ENCODE measurements at regions not wholly inside any gene's neighbourhood (a gene's known extent, or its start where the extent isn't known, plus 50 kb on each side); places are given as distances from the start of the nearest gene placed in this dataset.
A peak's percentile ranks its signal among the peaks of the same experiment; 100 is the strongest.

GRCh38 chr10:3906511-3907111 lies 121.6 kb upstream of the KLF6 start:
- TF ChIP-seq CTCF (IDR thresholded peaks at IDR 0.05; ENCODE audit: borderline replicate concordance, extremely low read depth, low read length, poor library complexity, severe bottlenecking) = no peak
- no peak for TF ChIP-seq EZH2 (IDR thresholded peaks at IDR 0.05; ENCODE audit: borderline replicate concordance, low read depth, low read length, severe bottlenecking)
- H4K20me1 ChIP-seq (ENCODE audit: insufficient read depth, low read length) = no peaks in the 10 kb centered on the region
- DNase-seq = no peak
- no peak overlapping the region for H2AFZ ChIP-seq (ENCODE audit: low read depth, low read length)
- H3K9me3 ChIP-seq (ENCODE audit: insufficient read depth, low read length, severe bottlenecking) = no peaks in the 10 kb centered on the region
- H3K36me3 ChIP-seq (ENCODE audit: insufficient read depth, low read length) = no peaks in the 10 kb centered on the region
- H3K27ac ChIP-seq (ENCODE audit: low read length) = no peak overlapping the region
- no peak overlapping the region for H3K9ac ChIP-seq (ENCODE audit: low read depth, low read length)
- ATAC-seq (ENCODE audit: insufficient read depth, low read depth) = no peak
- no peaks in the 10 kb centered on the region for H3K4me1 ChIP-seq (ENCODE audit: insufficient read depth, low read length)
- H3K4me3 ChIP-seq (ENCODE audit: low read depth in 1 of 2, low read length in 2 of 2) = no peak overlapping the region
- H3K79me2 ChIP-seq (ENCODE audit: insufficient read depth, low read length) = no peaks in the 10 kb centered on the region
- no peak overlapping the region for H3K4me2 ChIP-seq (ENCODE audit: insufficient read depth, low read length)
- no peaks in the 10 kb centered on the region for H3K27me3 ChIP-seq (ENCODE audit: insufficient read depth, low read length, poor library complexity)

DNA sequence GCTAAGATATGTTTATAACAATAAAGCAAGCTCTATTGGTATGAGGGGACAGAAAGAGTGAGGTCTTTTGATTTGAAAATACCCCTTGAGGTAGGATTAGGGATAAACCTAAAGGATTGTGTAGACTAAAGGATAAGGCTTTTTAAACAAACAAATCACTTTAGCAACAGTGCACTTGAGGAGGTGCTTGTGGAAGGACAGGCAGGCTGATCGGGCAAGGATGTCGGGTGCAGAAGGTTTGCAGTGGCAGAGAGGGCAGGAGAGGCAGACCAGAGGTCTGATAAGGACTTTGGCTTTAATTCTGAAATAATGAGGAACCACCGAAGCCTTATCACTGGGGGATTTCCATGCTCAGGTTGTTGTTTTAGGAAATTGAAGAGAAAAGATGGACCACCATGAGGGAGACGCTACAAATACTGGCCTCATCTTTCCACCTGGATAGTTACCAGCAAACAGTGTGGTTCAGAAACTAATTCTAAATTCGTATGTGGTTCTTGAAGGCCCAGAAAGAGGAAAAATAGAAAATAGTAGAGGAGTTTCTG lies 119.5 kb upstream of the KLF6 start:
- no peak for TF ChIP-seq CTCF (IDR thresholded peaks at IDR 0.05; ENCODE audit: borderline replicate concordance, extremely low read depth, low read length, poor library complexity, severe bottlenecking)
- TF ChIP-seq EZH2 (IDR thresholded peaks at IDR 0.05; ENCODE audit: borderline replicate concordance, low read depth, low read length, severe bottlenecking) = no peak
- no peak for ATAC-seq (ENCODE audit: insufficient read depth, low read depth)
- no peaks in the 10 kb centered on the region for H3K27me3 ChIP-seq (ENCODE audit: insufficient read depth, low read length, poor library complexity)

GRCh38 chr10:3902809-3903410 lies 117.9 kb upstream of the KLF6 start:
- Histone ChIP-seq H3K27ac (ENCODE audit: low read length) (0 out of 2 replicates have a peak overlapping the region, but pooled peaks have one; percentile 29), H3K9me3 (ENCODE audit: insufficient read depth, low read length, severe bottlenecking) (no peaks in the 10 kb centered on the region), H2AFZ (ENCODE audit: low read depth, low read length) (no peak overlapping the region), H3K4me3 (ENCODE audit: low read depth in 1 of 2, low read length in 2 of 2) (no peak overlapping the region), H3K4me2 (ENCODE audit: insufficient read depth, low read length) (no peak overlapping the region), H3K79me2 (ENCODE audit: insufficient read depth, low read length) (no peaks in the 10 kb centered on the region), H4K20me1 (ENCODE audit: insufficient read depth, low read length) (no peaks in the 10 kb centered on the region), H3K9ac (ENCODE audit: low read depth, low read length) (no peak overlapping the region), H3K4me1 (ENCODE audit: insufficient read depth, low read length) (no peaks in the 10 kb centered on the region), H3K27me3 (ENCODE audit: insufficient read depth, low read length, poor library complexity) (no peaks in the 10 kb centered on the region), H3K36me3 (ENCODE audit: insufficient read depth, low read length) (no peaks in the 10 kb centered on the region)
- ATAC-seq (ENCODE audit: insufficient read depth, low read depth) (no peak), DNase-seq (no peak)
- TF ChIP-seq EZH2 (IDR thresholded peaks at IDR 0.05; ENCODE audit: borderline replicate concordance, low read depth, low read length, severe bottlenecking) = no peak
- TF ChIP-seq CTCF (IDR thresholded peaks at IDR 0.05; ENCODE audit: borderline replicate concordance, extremely low read depth, low read length, poor library complexity, severe bottlenecking) = no peak

More for the DNA sequence above, 119.5 kb upstream of the KLF6 start:
- no peaks in the 10 kb centered on the region for H3K4me1 ChIP-seq (ENCODE audit: insufficient read depth, low read length)
- H2AFZ ChIP-seq (ENCODE audit: low read depth, low read length) = no peak overlapping the region
- H3K9me3 ChIP-seq (ENCODE audit: insufficient read depth, low read length, severe bottlenecking) = no peaks in the 10 kb centered on the region
- H3K9ac ChIP-seq (ENCODE audit: low read depth, low read length) = no peak overlapping the region
- H3K36me3 ChIP-seq (ENCODE audit: insufficient read depth, low read length) = no peaks in the 10 kb centered on the region
- H3K4me2 ChIP-seq (ENCODE audit: insufficient read depth, low read length) = no peak overlapping the region
- H4K20me1 ChIP-seq (ENCODE audit: insufficient read depth, low read length) = no peaks in the 10 kb centered on the region
- H3K27ac ChIP-seq (ENCODE audit: low read length) = no peak overlapping the region
- no peaks in the 10 kb centered on the region for H3K79me2 ChIP-seq (ENCODE audit: insufficient read depth, low read length)
- no peak overlapping the region for H3K4me3 ChIP-seq (ENCODE audit: low read depth in 1 of 2, low read length in 2 of 2)
- DNase-seq = no peak

All from DND-41 (cell line).